H9 (cell line): ENCODE measurements at regions not wholly inside any gene's neighbourhood (a gene's known extent, or its start where the extent isn't known, plus 50 kb on each side); places are given as distances from the start of the nearest gene placed in this dataset.

Experiments
- DNase-seq: peaks from one replicate; pipeline ENCODE4 v3.0.0-alpha.2; 2017
- H2AFZ ChIP-seq: one replicate; pipeline ENCODE4 v1.6.1; 2013; ENCODE audit warnings: mild to moderate bottlenecking, low read length, control low read depth, moderate library complexity
- H2AK5ac ChIP-seq: 2 replicates; pipeline ENCODE4 v1.6.1; 2013; ENCODE audit warnings: low read length, control low read depth, mixed read lengths; ENCODE audit not compliant: insufficient read length
- H2BK120ac ChIP-seq: one replicate; pipeline ENCODE4 v1.6.1; 2013; ENCODE audit warnings: low read depth, mild to moderate bottlenecking, low read length, control low read depth, inconsistent platforms; ENCODE audit not compliant: poor library complexity, severe bottlenecking
- H2BK12ac ChIP-seq: 2 replicates; pipeline ENCODE4 v1.6.1; 2013; ENCODE audit warnings: low read length, control low read depth, mixed read lengths, low read depth; ENCODE audit not compliant: insufficient read length
- H2BK15ac ChIP-seq: 2 replicates; pipeline ENCODE4 v1.6.1; 2013; ENCODE audit warnings: low read depth, low read length, control low read depth
- H2BK20ac ChIP-seq: one replicate; pipeline ENCODE4 v1.6.1; 2013; ENCODE audit warnings: low read depth, mild to moderate bottlenecking, low read length, control low read depth, inconsistent platforms; ENCODE audit not compliant: poor library complexity, severe bottlenecking
- H2BK5ac ChIP-seq: 2 replicates; pipeline ENCODE4 v1.6.1; 2013; ENCODE audit warnings: low read length, control low read depth, mixed read lengths; ENCODE audit not compliant: insufficient read length
- H3K14ac ChIP-seq: 2 replicates; pipeline ENCODE4 v1.6.1; 2013; ENCODE audit warnings: low read length, control low read depth; ENCODE audit not compliant: insufficient read depth
- H3K18ac ChIP-seq: 2 replicates; pipeline ENCODE4 v1.6.1; 2013; ENCODE audit warnings: low read depth, mild to moderate bottlenecking, mixed read lengths, low read length, control low read depth; ENCODE audit not compliant: insufficient read length
- H3K23ac ChIP-seq: 2 replicates; pipeline ENCODE4 v1.6.1; 2013; ENCODE audit warnings: low read length, control low read depth, mixed read lengths, low read depth; ENCODE audit not compliant: insufficient read length
- H3K23me2 ChIP-seq: 2 replicates; pipeline ENCODE4 v1.6.1; 2013; ENCODE audit warnings: low read depth, mild to moderate bottlenecking, mixed read lengths, low read length, control low read depth; ENCODE audit not compliant: insufficient read length, poor library complexity, severe bottlenecking
- H3K27ac ChIP-seq: 2 replicates; pipeline ENCODE4 v1.5.1; 2013; ENCODE audit warnings: low read length, control low read depth, mixed read lengths, low read depth; ENCODE audit not compliant: insufficient read length
- H3K27me3 ChIP-seq: 2 replicates; pipeline ENCODE4 v1.6.1; 2013; ENCODE audit warnings: low read length, control low read depth, inconsistent platforms; ENCODE audit not compliant: insufficient read depth
- H3K4ac ChIP-seq: 2 replicates; pipeline ENCODE4 v1.6.1; 2013; ENCODE audit warnings: low read depth, mild to moderate bottlenecking, control low read depth, inconsistent platforms, low read length, moderate library complexity
- H3K4me1 ChIP-seq: 2 replicates; pipeline ENCODE4 v1.6.1; 2013; ENCODE audit warnings: low read length, control low read depth, inconsistent platforms; ENCODE audit not compliant: insufficient read depth
- H3K4me2 ChIP-seq: 2 replicates; pipeline ENCODE4 v1.6.1; 2013; ENCODE audit warnings: low read length, control low read depth, mixed read lengths; ENCODE audit not compliant: insufficient read length, insufficient read depth
- H3K56ac ChIP-seq: 2 replicates; pipeline ENCODE4 v1.6.1; 2013; ENCODE audit warnings: low read depth, mild to moderate bottlenecking, mixed read lengths, low read length, control low read depth; ENCODE audit not compliant: insufficient read length
- H3K79me1 ChIP-seq: 2 replicates; pipeline ENCODE4 v1.6.1; 2013; ENCODE audit warnings: low read depth, mild to moderate bottlenecking, moderate library complexity, low read length, control low read depth, inconsistent platforms; ENCODE audit not compliant: insufficient read depth, poor library complexity, severe bottlenecking
- H3K79me2 ChIP-seq: 2 replicates; pipeline ENCODE4 v1.6.1; 2013; ENCODE audit warnings: low read length, control low read depth, inconsistent platforms; ENCODE audit not compliant: insufficient read depth
- H3K9ac ChIP-seq: 2 replicates; pipeline ENCODE4 v1.6.1; 2013; ENCODE audit warnings: low read length, control low read depth, mixed read lengths; ENCODE audit not compliant: insufficient read length; ENCODE audit errors: extremely low read depth
- H3K9me3 ChIP-seq: one replicate; pipeline ENCODE4 v1.6.1; 2013; ENCODE audit warnings: low read depth, low read length, inconsistent platforms; ENCODE audit not compliant: control insufficient read depth
- H3T11ph ChIP-seq: one replicate; pipeline ENCODE4 v1.6.1; 2013; ENCODE audit warnings: mild to moderate bottlenecking, low read length, control low read depth, inconsistent platforms
- H4K20me1 ChIP-seq: one replicate; pipeline ENCODE4 v1.6.1; 2013; ENCODE audit not compliant: control insufficient read depth, insufficient read length, insufficient read depth
- H4K5ac ChIP-seq: 2 replicates; pipeline ENCODE4 v1.6.1; 2013; ENCODE audit warnings: low read depth, mild to moderate bottlenecking, mixed read lengths, low read length, control low read depth; ENCODE audit not compliant: insufficient read length
- H4K8ac ChIP-seq: replicated peaks from 2 replicates; pipeline ENCODE4 v1.6.1; 2013; ENCODE audit warnings: low read length, control low read depth, mixed read lengths, low read depth; ENCODE audit not compliant: insufficient read length
- H4K91ac ChIP-seq: 2 replicates; pipeline ENCODE4 v1.6.1; 2013; ENCODE audit warnings: low read depth, mild to moderate bottlenecking, moderate library complexity, mixed read lengths, low read length, control low read depth; ENCODE audit not compliant: insufficient read length
- H3K27ac Mint-ChIP-seq, 3 experiments: 2 replicates in 2 of 3; 3 replicates in 1 of 3; pipeline ENCODE4 v1.8.0; 2020 to 2021; ENCODE audit warnings: mixed read lengths in 3 of 3, mild to moderate bottlenecking in 1 of 3, moderate library complexity in 1 of 3
- H3K27me3 Mint-ChIP-seq: 2 replicates; pipeline ENCODE4 v1.8.0; 2021; ENCODE audit warnings: low read depth, mild to moderate bottlenecking, moderate library complexity, mixed read lengths
- H3K36me3 Mint-ChIP-seq, 3 experiments: 2 replicates in 2 of 3; 3 replicates in 1 of 3; pipeline ENCODE4 v1.8.0; 2020 to 2021; ENCODE audit warnings: low read depth in 3 of 3, mixed read lengths in 3 of 3; ENCODE audit not compliant: insufficient read depth in 1 of 3
- H3K4me1 Mint-ChIP-seq, 2 experiments: 2 replicates each; pipeline ENCODE4 v1.8.0; 2020; ENCODE audit warnings: mixed read lengths in 2 of 2
- H3K4me3 Mint-ChIP-seq, 2 experiments: 2 replicates in 1 of 2; 3 replicates in 1 of 2; pipeline ENCODE4 v1.8.0; 2020 to 2021; ENCODE audit warnings: mild to moderate bottlenecking in 2 of 2, mixed read lengths in 2 of 2, moderate library complexity in 1 of 2
- H3K9me3 Mint-ChIP-seq, 2 experiments: 2 replicates in 1 of 2; 3 replicates in 1 of 2; pipeline ENCODE4 v1.8.0; 2020; ENCODE audit warnings: mild to moderate bottlenecking in 2 of 2, mixed read lengths in 2 of 2, moderate library complexity in 1 of 2
- CTCF ChIP-seq: fragments of 200-600 bp; sonication (generic); conservative IDR thresholded peaks from 3 replicates; pipeline ENCODE4 v1.8.0; 2021; ENCODE audit warnings: antibody characterized with exemption, mild to moderate bottlenecking
- WGBS: extraction: QIAGEN DNeasy Blood & Tissue Kit; methylation state at CpG from one replicate; pipeline ENCODE4 v1.1.7; 2013; ENCODE audit warnings: missing lambda C conversion rate, low lambda C conversion rate, mixed read lengths; ENCODE audit not compliant: insufficient read length; ENCODE audit errors: extremely low coverage; 5-methylcytosine and 5-hydroxymethylcytosine counted together

- H3K18ac ChIP-seq, result no peak overlapping the region
- no peak overlapping the region for H2BK20ac ChIP-seq
- H3K9ac ChIP-seq, result no peak overlapping the region
- no peaks in the 10 kb centered on the region for H3K79me1 ChIP-seq
- H3K27me3 ChIP-seq, result no peaks in the 10 kb centered on the region
- Mint-ChIP-seq H3K27me3 (peaks cover 6% of the 10 kb centered on the region), H3K36me3 (peaks cover 0 to 4% (median 0%) of the 10 kb centered on the region in 3 experiments; a peak in 2 of 7 replicates), H3K4me3 (no peak overlapping the region), H3K9me3 (peaks cover 11 to 12% of the 10 kb centered on the region in 2 experiments), H3K27ac (no peak overlapping the region), H3K4me1 (no peaks in the 10 kb centered on the region)
- no peak overlapping the region for H2AK5ac ChIP-seq
- no peaks in the 10 kb centered on the region for H4K20me1 ChIP-seq
- no peak overlapping the region for H3T11ph ChIP-seq
- H2AFZ ChIP-seq, result no peak overlapping the region
- no peaks in the 10 kb centered on the region for H3K23me2 ChIP-seq
- no peaks in the 10 kb centered on the region for H3K79me2 ChIP-seq
- H2BK5ac ChIP-seq, result no peak overlapping the region
- H3K4ac ChIP-seq, result no peak overlapping the region
- H3K56ac ChIP-seq, result no peak overlapping the region
- H3K23ac ChIP-seq, result no peak overlapping the region
- no peak overlapping the region for H4K91ac ChIP-seq
- no peaks in the 10 kb centered on the region for H3K9me3 ChIP-seq
- no peak overlapping the region for H4K8ac ChIP-seq
- DNase-seq, result no peak
- no peak overlapping the region for H3K27ac ChIP-seq
- no peak overlapping the region for H3K4me2 ChIP-seq
- no peak overlapping the region for H4K5ac ChIP-seq
- H2BK12ac ChIP-seq, result no peak overlapping the region
- no peaks in the 10 kb centered on the region for H3K4me1 ChIP-seq
- H2BK15ac ChIP-seq, result no peak overlapping the region
- no CpG with 5 or more reads among the region's 3 CpGs for WGBS
- H3K14ac ChIP-seq, result no peak overlapping the region
- TF ChIP-seq CTCF, result no peak
- H2BK120ac ChIP-seq, result no peak overlapping the region
Measured at GRCh38 chr9:86563350-86563749, 209.1 kb upstream of the TUT7 start.
